HepG2 (cell line): ENCODE measurements at regions not wholly inside any gene's neighbourhood (a gene's known extent, or its start where the extent isn't known, plus 50 kb on each side); places are given as distances from the start of the nearest gene placed in this dataset.

Experiments
- AHR ChIP-seq: IDR thresholded peaks from 2 replicates; pipeline ENCODE4 v1.6.1; 2018; ENCODE audit warnings: missing genetic modification reagents, missing compliant biosample characterization
- EHMT2 ChIP-seq: fragments of 200-600 bp; sonication (generic); IDR thresholded peaks from 2 replicates; pipeline ENCODE4 v1.7.0; 2017; ENCODE audit warnings: antibody characterized with exemption, low read depth, low read length, borderline replicate concordance
- ETS1 ChIP-seq: sonication (generic); formaldehyde crosslinking; IDR thresholded peaks from 2 replicates; pipeline ENCODE4 v1.4.0; 2020; ENCODE audit warnings: missing genetic modification reagents
- GFI1 ChIP-seq: sonication (generic); formaldehyde crosslinking; IDR thresholded peaks from 2 replicates; pipeline ENCODE4 v1.5.0; 2020; ENCODE audit warnings: missing genetic modification reagents, mild to moderate bottlenecking, borderline replicate concordance
- GTF2F1 ChIP-seq: fragments of 150-350 bp; IDR thresholded peaks from 2 replicates; pipeline ENCODE4 v1.6.1; 2014; ENCODE audit warnings: low read length
- PRPF4 ChIP-seq: fragments of 200-400 bp; formaldehyde crosslinking; IDR thresholded peaks from 2 replicates; pipeline ENCODE4 v1.6.1; 2016; ENCODE audit warnings: low read length, low read depth; ENCODE audit not compliant: poor library complexity, severe bottlenecking
- ZBTB21 ChIP-seq: sonication (generic); formaldehyde crosslinking; IDR thresholded peaks from 2 replicates; pipeline ENCODE4 v1.4.0; 2020; ENCODE audit warnings: missing genetic modification reagents
- ZNF18 ChIP-seq: sonication (generic); formaldehyde crosslinking; IDR thresholded peaks from 2 replicates; pipeline ENCODE4 v1.8.0; 2022; ENCODE audit warnings: mild to moderate bottlenecking, missing genetic modification reagents; ENCODE audit not compliant: insufficient replicate concordance
- ZNF207 ChIP-seq: fragments of 450-650 bp; IDR thresholded peaks from 2 replicates; pipeline ENCODE4 v1.6.1; 2016; ENCODE audit warnings: antibody characterized with exemption, borderline replicate concordance
- ZNF24 ChIP-seq: fragments of 450-650 bp; IDR thresholded peaks from 2 replicates; pipeline ENCODE4 v1.6.1; 2017; ENCODE audit warnings: antibody characterized with exemption, mild to moderate bottlenecking
- ZNF83 ChIP-seq: sonication (generic); formaldehyde crosslinking; IDR thresholded peaks from 2 replicates; pipeline ENCODE4 v1.4.0; 2020; ENCODE audit warnings: missing genetic modification reagents, mild to moderate bottlenecking, borderline replicate concordance
- ZNF878 ChIP-seq: sonication (generic); formaldehyde crosslinking; IDR thresholded peaks from 2 replicates; pipeline ENCODE4 v1.8.1; 2023; ENCODE audit warnings: mild to moderate bottlenecking, missing genetic modification reagents, moderate library complexity
- ZSCAN12 ChIP-seq: sonication (generic); formaldehyde crosslinking; IDR thresholded peaks from 2 replicates; pipeline ENCODE4 v1.9.0; 2021; ENCODE audit warnings: mild to moderate bottlenecking, missing genetic modification reagents
- TF ChIP-seq, protein P1 (sequence below), 2 experiments: fragments of 450-650 bp in 1 of 2; sonication (generic) in 1 of 2; formaldehyde crosslinking in 1 of 2; IDR thresholded peaks; 2 replicates each; pipeline versions ENCODE4 v1.6.1 to v1.8.0; 2016 to 2022; ENCODE audit warnings: antibody characterized with exemption in 1 of 2, mild to moderate bottlenecking in 1 of 2, missing genetic modification reagents in 1 of 2
- TF ChIP-seq, protein P2 (sequence below): sonication (generic); formaldehyde crosslinking; IDR thresholded peaks from 2 replicates; pipeline ENCODE4 v1.5.1; 2020; ENCODE audit warnings: mild to moderate bottlenecking, moderate library complexity, missing genetic modification reagents

- TF ChIP-seq, protein P1, sequence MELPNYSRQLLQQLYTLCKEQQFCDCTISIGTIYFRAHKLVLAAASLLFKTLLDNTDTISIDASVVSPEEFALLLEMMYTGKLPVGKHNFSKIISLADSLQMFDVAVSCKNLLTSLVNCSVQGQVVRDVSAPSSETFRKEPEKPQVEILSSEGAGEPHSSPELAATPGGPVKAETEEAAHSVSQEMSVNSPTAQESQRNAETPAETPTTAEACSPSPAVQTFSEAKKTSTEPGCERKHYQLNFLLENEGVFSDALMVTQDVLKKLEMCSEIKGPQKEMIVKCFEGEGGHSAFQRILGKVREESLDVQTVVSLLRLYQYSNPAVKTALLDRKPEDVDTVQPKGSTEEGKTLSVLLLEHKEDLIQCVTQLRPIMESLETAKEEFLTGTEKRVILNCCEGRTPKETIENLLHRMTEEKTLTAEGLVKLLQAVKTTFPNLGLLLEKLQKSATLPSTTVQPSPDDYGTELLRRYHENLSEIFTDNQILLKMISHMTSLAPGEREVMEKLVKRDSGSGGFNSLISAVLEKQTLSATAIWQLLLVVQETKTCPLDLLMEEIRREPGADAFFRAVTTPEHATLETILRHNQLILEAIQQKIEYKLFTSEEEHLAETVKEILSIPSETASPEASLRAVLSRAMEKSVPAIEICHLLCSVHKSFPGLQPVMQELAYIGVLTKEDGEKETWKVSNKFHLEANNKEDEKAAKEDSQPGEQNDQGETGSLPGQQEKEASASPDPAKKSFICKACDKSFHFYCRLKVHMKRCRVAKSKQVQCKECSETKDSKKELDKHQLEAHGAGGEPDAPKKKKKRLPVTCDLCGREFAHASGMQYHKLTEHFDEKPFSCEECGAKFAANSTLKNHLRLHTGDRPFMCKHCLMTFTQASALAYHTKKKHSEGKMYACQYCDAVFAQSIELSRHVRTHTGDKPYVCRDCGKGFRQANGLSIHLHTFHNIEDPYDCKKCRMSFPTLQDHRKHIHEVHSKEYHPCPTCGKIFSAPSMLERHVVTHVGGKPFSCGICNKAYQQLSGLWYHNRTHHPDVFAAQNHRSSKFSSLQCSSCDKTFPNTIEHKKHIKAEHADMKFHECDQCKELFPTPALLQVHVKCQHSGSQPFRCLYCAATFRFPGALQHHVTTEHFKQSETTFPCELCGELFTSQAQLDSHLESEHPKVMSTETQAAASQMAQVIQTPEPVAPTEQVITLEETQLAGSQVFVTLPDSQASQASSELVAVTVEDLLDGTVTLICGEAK (IDR thresholded peaks at IDR 0.05), result no peak
- TF ChIP-seq, protein P1 (CRISPR knock-in tag; IDR thresholded peaks at IDR 0.05), result no peak
- TF ChIP-seq PRPF4 (no peak), ZNF83 (CRISPR knock-in tag) (no peak), ZNF207 (no peak), ZNF878 (CRISPR knock-in tag) (peak; percentile 52; the same call in 1 of the 2 replicates), ZNF24 (no peak), ETS1 (no peak), EHMT2 (peak; percentile 31; the same call in 1 of the 2 replicates), ZSCAN12 (no peak), ZBTB21 (CRISPR knock-in tag) (no peak), GFI1 (CRISPR knock-in tag) (no peak), GTF2F1 (no peak), AHR (no peak), ZNF18 (CRISPR knock-in tag) (no peak)
- TF ChIP-seq, protein P2, sequence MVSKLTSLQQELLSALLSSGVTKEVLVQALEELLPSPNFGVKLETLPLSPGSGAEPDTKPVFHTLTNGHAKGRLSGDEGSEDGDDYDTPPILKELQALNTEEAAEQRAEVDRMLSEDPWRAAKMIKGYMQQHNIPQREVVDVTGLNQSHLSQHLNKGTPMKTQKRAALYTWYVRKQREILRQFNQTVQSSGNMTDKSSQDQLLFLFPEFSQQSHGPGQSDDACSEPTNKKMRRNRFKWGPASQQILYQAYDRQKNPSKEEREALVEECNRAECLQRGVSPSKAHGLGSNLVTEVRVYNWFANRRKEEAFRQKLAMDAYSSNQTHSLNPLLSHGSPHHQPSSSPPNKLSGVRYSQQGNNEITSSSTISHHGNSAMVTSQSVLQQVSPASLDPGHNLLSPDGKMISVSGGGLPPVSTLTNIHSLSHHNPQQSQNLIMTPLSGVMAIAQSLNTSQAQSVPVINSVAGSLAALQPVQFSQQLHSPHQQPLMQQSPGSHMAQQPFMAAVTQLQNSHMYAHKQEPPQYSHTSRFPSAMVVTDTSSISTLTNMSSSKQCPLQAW (CRISPR knock-in tag), result no peak
Observed at GRCh38 chr12:93135286-93136239, 206.5 kb upstream of the EEA1 start (continued).
